A673 (cell line): ENCODE measurements at regions not wholly inside any gene's neighbourhood (a gene's known extent, or its start where the extent isn't known, plus 50 kb on each side); places are given as distances from the start of the nearest gene placed in this dataset.

Experiments
- BruUV-seq: library from RNA; stranded (reverse); fragments of 400-500 nt; replicated peaks from 2 replicates; lab custom pipeline; 2021; lab: Mats Ljungman, UMichigan
- CTCF ChIA-PET: fragments of 300-600 bp; sonication (Branson Sonifier 250); formaldehyde crosslinking; loops from one replicate; lab custom pipeline; 2022; ENCODE audit warnings: antibody characterized with exemption; lab: Charles Lee
- POLR2A ChIA-PET: fragments of 300-600 bp; sonication (Branson Sonifier 250); formaldehyde crosslinking; loops from one replicate; lab custom pipeline; 2022; ENCODE audit warnings: antibody characterized with exemption; ENCODE audit not compliant: low non-redundant PET; lab: Charles Lee
- DNase-seq: peaks from one replicate; pipeline ENCODE4 v3.0.0-alpha.2; 2015; ENCODE audit warnings: low spot score
- H3K27ac ChIP-seq: fragments of 200-600 bp; sonication (generic); 2 replicates; pipeline ENCODE4 v1.5.1; 2016; ENCODE audit warnings: mixed run types, low read depth, mild to moderate bottlenecking, mixed read lengths, antibody characterized with exemption, low read length; ENCODE audit not compliant: poor library complexity, severe bottlenecking
- H3K27me3 ChIP-seq: fragments of 200-600 bp; sonication (generic); replicated peaks from 2 replicates; pipeline ENCODE4 v1.6.1; 2017; ENCODE audit warnings: mixed run types, low read depth, mild to moderate bottlenecking, mixed read lengths, antibody characterized with exemption, low read length; ENCODE audit not compliant: insufficient read depth, poor library complexity
- H3K36me3 ChIP-seq: fragments of 200-600 bp; sonication (generic); 2 replicates; pipeline ENCODE4 v1.6.1; 2016; ENCODE audit warnings: mixed run types, mild to moderate bottlenecking, mixed read lengths, antibody characterized with exemption, low read length; ENCODE audit not compliant: insufficient read depth, poor library complexity, severe bottlenecking
- H3K4me1 ChIP-seq: fragments of 200-600 bp; sonication (generic); 2 replicates; pipeline ENCODE4 v1.6.1; 2017; ENCODE audit warnings: mixed run types, mild to moderate bottlenecking, mixed read lengths, antibody characterized with exemption, low read length; ENCODE audit not compliant: insufficient read depth, poor library complexity, severe bottlenecking
- H3K4me3 ChIP-seq: fragments of 200-600 bp; sonication (generic); 2 replicates; pipeline ENCODE4 v1.5.1; 2016; ENCODE audit warnings: low read depth, mixed run types, mild to moderate bottlenecking, mixed read lengths, low read length; ENCODE audit not compliant: poor library complexity, severe bottlenecking
- H3K9me3 ChIP-seq: fragments of 200-600 bp; sonication (generic); 2 replicates; pipeline ENCODE4 v1.6.1; 2016; ENCODE audit warnings: mixed run types, low read depth, mild to moderate bottlenecking, mixed read lengths, antibody characterized with exemption, low read length; ENCODE audit not compliant: poor library complexity, severe bottlenecking
- EZH2 ChIP-seq: fragments of 200-600 bp; sonication (generic); IDR thresholded peaks from 2 replicates; pipeline ENCODE4 v1.6.1; 2017; ENCODE audit warnings: borderline replicate concordance, low read depth, mild to moderate bottlenecking, mixed read lengths, antibody characterized with exemption, low read length; ENCODE audit not compliant: poor library complexity, severe bottlenecking
- intact Hi-C: fragments of 100-400 bp; cut with micrococcal nuclease; formaldehyde crosslinking; loops from one replicate; pipeline ENCODE4 v1.10.0; 2022; ENCODE audit not compliant: unreplicated experiment
- TF ChIP-seq, protein P1 (sequence below): fragments of 300-800, 200-600 bp; sonication (generic); conservative IDR thresholded peaks from 2 replicates; pipeline ENCODE4 v1.5.1; 2017; ENCODE audit warnings: low read depth, mild to moderate bottlenecking, antibody characterized with exemption, low read length, moderate library complexity, mixed read lengths

DNA sequence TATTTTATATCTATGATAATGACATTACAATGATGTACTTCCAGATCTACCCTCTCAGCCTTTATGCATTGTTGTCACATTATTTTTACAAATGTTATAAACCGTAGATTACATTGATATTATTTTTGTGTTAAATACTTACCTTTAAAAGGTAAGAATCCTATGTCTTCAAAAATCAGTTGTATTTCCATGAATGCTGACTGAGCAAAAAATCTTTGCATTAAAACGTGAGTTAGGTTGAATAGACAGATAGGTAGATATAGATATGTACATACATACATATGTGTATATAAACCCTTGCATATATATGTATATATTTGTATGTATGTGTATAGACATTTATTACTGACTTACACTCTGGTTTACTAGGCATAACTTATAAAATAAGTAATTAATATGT is 558.2 kb downstream of the CDH26 start:
- BruUV-seq, result no TSS peak
- TF ChIP-seq, protein P1, sequence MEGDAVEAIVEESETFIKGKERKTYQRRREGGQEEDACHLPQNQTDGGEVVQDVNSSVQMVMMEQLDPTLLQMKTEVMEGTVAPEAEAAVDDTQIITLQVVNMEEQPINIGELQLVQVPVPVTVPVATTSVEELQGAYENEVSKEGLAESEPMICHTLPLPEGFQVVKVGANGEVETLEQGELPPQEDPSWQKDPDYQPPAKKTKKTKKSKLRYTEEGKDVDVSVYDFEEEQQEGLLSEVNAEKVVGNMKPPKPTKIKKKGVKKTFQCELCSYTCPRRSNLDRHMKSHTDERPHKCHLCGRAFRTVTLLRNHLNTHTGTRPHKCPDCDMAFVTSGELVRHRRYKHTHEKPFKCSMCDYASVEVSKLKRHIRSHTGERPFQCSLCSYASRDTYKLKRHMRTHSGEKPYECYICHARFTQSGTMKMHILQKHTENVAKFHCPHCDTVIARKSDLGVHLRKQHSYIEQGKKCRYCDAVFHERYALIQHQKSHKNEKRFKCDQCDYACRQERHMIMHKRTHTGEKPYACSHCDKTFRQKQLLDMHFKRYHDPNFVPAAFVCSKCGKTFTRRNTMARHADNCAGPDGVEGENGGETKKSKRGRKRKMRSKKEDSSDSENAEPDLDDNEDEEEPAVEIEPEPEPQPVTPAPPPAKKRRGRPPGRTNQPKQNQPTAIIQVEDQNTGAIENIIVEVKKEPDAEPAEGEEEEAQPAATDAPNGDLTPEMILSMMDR, result no peak
- TF ChIP-seq EZH2, result no peak
- ChIA-PET POLR2A (no interaction called here), CTCF (no interaction called here)
- DNase-seq, result no peak
- Histone ChIP-seq H3K27me3 (no peaks in the 10 kb centered on the region), H3K27ac (no peak overlapping the region), H3K4me3 (no peak overlapping the region), H3K4me1 (no peaks in the 10 kb centered on the region), H3K9me3 (no peaks in the 10 kb centered on the region), H3K36me3 (no peaks in the 10 kb centered on the region)
- intact Hi-C loops, result no loop called here

DNA sequence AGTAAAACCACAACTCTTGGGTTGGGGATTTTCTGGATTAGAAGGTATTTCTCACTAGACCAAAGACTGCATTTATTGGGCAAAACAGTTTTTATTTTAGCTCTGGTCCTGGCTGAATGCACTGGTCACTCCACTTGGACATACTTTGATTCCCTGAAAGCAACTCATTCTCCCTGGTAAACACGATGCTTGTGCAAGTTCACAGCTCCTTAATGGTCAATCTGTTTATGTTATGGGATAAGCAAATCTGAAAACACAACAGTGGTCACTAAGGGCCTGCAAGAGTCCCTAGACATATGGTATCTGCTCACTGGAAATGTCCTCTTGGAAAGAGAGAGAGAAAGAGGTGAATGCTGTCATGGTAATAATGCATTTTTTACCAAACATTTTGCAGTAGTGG is 559.8 kb downstream of the CDH26 start:
- TF ChIP-seq, protein P1, result no peak
- no peak for TF ChIP-seq EZH2
- intact Hi-C loops, result no loop called here
- H3K4me1 ChIP-seq, result no peaks in the 10 kb centered on the region
- H3K27ac ChIP-seq, result no peak overlapping the region
- no peak for DNase-seq
- H3K27me3 ChIP-seq, result no peaks in the 10 kb centered on the region
- H3K36me3 ChIP-seq, result no peaks in the 10 kb centered on the region
- H3K9me3 ChIP-seq, result no peaks in the 10 kb centered on the region
- ChIA-PET POLR2A (no interaction called here), CTCF (no interaction called here)
- BruUV-seq, result no TSS peak
- H3K4me3 ChIP-seq, result no peak overlapping the region

DNA sequence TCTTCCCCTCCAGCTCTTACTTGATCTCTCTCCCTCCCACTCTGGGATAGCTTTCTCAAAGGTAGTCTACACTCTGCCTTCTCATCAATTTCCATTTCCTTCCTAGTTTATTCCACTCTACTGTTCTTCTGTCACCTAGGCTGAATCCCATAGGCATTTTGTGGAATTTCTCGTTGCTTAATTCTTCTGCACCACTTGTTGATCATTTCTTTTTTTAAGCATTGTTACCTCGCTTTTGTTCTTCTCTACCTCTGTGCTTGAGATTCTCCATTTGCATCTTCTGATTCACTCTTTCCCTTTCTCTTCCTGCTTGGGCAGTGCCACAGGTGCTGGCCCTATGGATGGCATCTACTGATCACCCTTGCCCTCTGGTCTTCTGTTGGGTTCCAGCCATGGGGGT is 567.2 kb downstream of the CDH26 start:
- no peak overlapping the region for H3K27ac ChIP-seq
- CTCF ChIA-PET, result no interaction called here
- no peaks in the 10 kb centered on the region for H3K27me3 ChIP-seq
- H3K9me3 ChIP-seq, result no peaks in the 10 kb centered on the region
- POLR2A ChIA-PET, result no interaction called here
- H3K4me1 ChIP-seq, result no peaks in the 10 kb centered on the region
- no peaks in the 10 kb centered on the region for H3K36me3 ChIP-seq
- no peak for DNase-seq
- BruUV-seq, result no TSS peak
- intact Hi-C loops, result no loop called here
- no peak for TF ChIP-seq EZH2
- TF ChIP-seq, protein P1, result no peak
- no peak overlapping the region for H3K4me3 ChIP-seq
